GM12891 (cell line): ENCODE measurements at regions not wholly inside any gene's neighbourhood (a gene's known extent, or its start where the extent isn't known, plus 50 kb on each side); places are given as distances from the start of the nearest gene placed in this dataset.
"Not testable (repeated sequence)": the region's sequence is repeated elsewhere in the genome, so short reads cannot be mapped to it uniquely, and the experiment has no call there.

ENCODE experiments used
- DNase-seq: peaks from one replicate; pipeline ENCODE4 v3.0.0; 2011; ENCODE audit warnings: low spot score; ENCODE audit not compliant: insufficient read length
- FAIRE-seq: peaks from 2 replicates; lab custom pipeline; 2011; peaks lifted over from hg19 to GRCh38; lab: Jason Lieb, UNC
- PAX5 ChIP-seq: IDR thresholded peaks from 2 replicates; pipeline ENCODE4 v1.6.1; 2011; ENCODE audit warnings: low read length, moderate library complexity, mild to moderate bottlenecking; ENCODE audit not compliant: insufficient read depth, severe bottlenecking
- POLR2A ChIP-seq: IDR thresholded peaks from 2 replicates; pipeline ENCODE4 v1.6.1; 2011; ENCODE audit warnings: low read depth, low read length, control low read depth
- POLR2AphosphoS5 ChIP-seq: IDR thresholded peaks from 2 replicates; pipeline ENCODE4 v1.6.1; 2011; ENCODE audit warnings: low read depth, low read length, control low read depth
- POU2F2 ChIP-seq: IDR thresholded peaks from 2 replicates; pipeline ENCODE4 v1.6.1; 2011; ENCODE audit warnings: low read depth, mild to moderate bottlenecking, control low read depth, low read length, moderate library complexity
- SPI1 ChIP-seq: IDR thresholded peaks from 2 replicates; pipeline ENCODE4 v1.6.1; 2011; ENCODE audit warnings: low read depth, low read length, control low read depth
- TAF1 ChIP-seq: IDR thresholded peaks from 2 replicates; pipeline ENCODE4 v1.6.1; 2011; ENCODE audit warnings: low read depth, low read length, control low read depth

DNA sequence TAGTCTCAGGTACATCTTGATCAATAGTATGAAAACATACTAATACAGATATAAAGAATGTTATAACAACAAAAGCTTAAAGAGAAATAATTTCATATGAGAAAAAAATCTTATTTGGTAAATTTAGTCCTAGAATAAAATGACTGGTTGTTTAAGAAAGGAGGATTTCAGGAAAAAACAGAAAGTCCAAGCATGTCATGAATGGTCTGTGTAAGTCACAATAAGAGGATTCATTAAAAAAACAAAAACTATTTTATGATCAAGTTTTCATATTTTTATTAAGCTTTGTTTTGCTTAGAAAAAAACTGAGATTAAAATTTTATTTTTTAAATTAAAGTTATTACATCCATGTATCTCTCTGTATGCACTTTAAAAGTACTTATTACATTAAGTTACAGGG, 353.9 kb upstream of the SPHKAP start:
- no peak for FAIRE-seq
- DNase-seq = no peak
- TF ChIP-seq POLR2A = no peak
- no peak for TF ChIP-seq PAX5
- no peak for TF ChIP-seq SPI1
- no peak for TF ChIP-seq POU2F2
- no peak for TF ChIP-seq TAF1
- no peak for TF ChIP-seq POLR2AphosphoS5

DNA sequence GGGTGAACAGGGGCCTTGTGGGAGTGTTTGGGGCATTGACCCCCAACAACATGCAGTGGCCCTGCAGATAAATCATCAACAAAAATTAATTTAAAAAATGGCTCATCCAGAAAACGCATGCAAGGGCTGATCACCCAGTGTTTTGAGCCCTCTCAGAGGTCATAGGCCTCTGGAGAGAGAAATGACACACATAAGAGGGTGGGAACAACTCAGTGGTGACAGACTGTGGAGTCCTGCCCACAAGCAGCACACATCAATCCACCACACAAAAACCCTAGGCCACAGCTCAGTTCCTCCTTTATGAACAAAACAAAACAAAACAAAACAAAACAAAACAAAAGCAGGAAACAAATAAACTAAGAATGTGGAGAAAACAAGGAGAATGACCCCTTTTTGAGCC, 351.7 kb upstream of the SPHKAP start:
- FAIRE-seq (no peak), DNase-seq (no peak)

DNA sequence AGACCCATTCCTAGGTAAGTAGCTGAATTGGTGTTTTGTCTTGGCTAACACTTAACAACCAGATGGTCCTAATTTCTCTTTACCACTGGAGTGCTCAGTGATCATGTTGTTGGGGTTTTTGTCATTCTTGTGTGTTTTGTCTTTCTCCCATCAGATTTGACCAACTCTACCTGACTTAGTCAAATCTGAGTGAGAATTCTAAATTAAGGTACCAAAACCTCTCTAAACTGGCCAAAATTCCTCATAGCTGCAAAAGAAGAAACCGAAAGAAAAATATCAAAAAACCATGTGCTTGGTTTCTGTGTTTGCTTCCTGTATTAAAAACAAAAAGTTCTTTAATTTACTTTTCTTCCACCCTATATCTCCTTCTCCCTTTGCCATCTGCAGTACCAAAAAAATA, 350.7 kb upstream of the SPHKAP start:
- no peak for TF ChIP-seq TAF1
- no peak for TF ChIP-seq POLR2AphosphoS5
- TF ChIP-seq POU2F2 = no peak
- TF ChIP-seq PAX5 = no peak
- TF ChIP-seq POLR2A = no peak
- TF ChIP-seq SPI1 = no peak
- no peak for DNase-seq

More for the DNA sequence above, 351.7 kb upstream of the SPHKAP start:
- TF ChIP-seq POLR2AphosphoS5 (no peak), TAF1 (no peak), POLR2A (no peak), PAX5 (no peak), SPI1 (peak; percentile 28; the same call in 1 of the 2 replicates)

DNA sequence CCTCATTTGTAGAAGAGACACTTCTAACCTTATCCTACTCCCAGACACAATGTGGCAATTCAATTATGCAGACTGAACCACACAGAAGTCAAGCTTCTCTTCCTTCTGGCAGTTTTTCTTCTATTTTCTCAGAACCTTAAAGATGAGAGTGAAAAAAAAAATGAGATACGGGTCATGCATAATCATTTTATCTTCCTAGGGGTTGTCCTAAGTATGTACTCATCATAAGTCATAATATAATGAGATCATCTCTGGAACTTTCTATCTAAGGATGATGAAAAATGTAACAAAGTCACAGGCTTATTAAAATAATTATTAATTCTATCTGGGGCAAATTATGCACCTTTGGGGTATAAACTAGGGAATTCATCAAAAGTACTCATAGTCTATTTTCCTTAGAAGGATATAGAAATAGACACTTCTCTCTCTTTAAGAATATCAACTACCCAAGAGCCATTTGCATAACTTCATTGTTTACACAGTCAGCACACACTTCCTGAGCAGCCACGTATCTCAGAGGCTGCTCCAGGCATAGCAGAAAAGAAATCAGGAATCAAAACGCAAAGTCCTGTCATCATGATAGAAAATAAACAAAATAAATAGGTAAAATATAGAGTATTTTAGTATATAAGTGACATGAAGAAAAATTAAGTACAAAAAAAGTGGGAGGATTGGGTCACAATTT, 345.9 kb upstream of the SPHKAP start:
- FAIRE-seq (no peak), DNase-seq (no peak)
- TF ChIP-seq PAX5 (no peak), POU2F2 (no peak), POLR2A (no peak), POLR2AphosphoS5 (no peak), TAF1 (no peak), SPI1 (no peak)

More for the DNA sequence above, 350.7 kb upstream of the SPHKAP start:
- FAIRE-seq = no peak

DNA sequence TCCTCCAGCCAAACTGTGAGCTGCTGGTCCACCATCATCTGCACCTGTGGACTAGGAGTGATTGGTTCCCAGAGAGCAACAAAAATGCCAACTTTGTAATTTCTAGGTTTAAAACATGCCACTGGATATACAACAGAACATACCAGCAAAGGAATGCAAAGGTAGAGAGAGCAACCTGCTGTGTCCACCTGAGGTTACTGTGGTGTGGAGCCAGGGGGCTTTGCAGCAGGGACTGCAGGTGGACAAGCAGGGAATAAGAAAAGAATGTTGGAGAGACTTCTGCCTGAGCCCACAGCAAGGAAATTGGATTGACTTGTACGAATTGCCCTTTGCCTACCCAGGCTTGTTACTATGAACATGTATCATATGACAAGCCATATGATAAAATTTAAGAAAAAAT, 345.2 kb upstream of the SPHKAP start:
- DNase-seq (no peak), FAIRE-seq (no peak)
- no peak for TF ChIP-seq POU2F2

DNA sequence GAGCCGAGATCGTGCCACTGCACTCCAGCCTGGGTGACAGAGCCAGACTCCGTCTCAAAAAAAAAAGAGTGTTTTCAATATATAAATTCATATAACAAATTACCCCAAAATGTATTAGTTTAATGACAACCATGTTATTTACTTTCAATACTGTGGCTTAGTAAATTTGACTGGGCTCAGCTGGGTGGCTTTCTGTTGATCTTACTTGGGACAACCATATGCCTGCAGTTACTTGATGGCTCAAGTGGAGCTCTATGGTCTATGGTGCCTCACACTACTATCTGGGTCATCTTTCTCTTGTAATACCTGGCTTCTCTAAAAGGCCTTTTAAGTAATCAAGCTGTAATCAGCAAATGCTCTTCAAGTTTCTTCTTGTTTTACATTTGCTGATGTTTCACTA, 341.5 kb upstream of the SPHKAP start:
- no peak for DNase-seq
- TF ChIP-seq SPI1 = no peak
- no peak for TF ChIP-seq POU2F2
- no peak for TF ChIP-seq POLR2A
- no peak for TF ChIP-seq TAF1
- no peak for TF ChIP-seq PAX5
- TF ChIP-seq POLR2AphosphoS5 = no peak
- FAIRE-seq = no peak

DNA sequence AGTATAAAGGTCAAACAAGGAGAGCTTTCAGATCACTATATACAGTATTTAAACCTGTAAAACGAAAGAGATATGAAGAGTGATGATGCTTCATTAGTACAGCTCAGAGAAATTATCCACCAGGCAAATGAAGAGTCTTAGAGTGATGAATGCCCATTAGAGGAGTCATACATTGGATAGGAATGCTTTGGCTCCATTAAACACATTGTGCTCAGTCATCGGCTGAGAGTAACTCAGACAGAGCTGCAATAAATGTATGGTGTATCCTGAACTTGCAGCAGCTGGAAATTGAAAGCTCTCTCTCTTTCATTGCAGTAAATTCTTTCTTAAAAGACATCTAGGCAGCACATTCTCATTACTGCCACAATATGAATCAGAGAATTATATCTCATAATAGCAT, 340.8 kb upstream of the SPHKAP start:
- DNase-seq (no peak), FAIRE-seq (no peak)
- TF ChIP-seq TAF1 = no peak
- no peak for TF ChIP-seq POU2F2
- no peak for TF ChIP-seq POLR2AphosphoS5
- TF ChIP-seq SPI1 = no peak
- TF ChIP-seq PAX5 = no peak
- TF ChIP-seq POLR2A = no peak

DNA sequence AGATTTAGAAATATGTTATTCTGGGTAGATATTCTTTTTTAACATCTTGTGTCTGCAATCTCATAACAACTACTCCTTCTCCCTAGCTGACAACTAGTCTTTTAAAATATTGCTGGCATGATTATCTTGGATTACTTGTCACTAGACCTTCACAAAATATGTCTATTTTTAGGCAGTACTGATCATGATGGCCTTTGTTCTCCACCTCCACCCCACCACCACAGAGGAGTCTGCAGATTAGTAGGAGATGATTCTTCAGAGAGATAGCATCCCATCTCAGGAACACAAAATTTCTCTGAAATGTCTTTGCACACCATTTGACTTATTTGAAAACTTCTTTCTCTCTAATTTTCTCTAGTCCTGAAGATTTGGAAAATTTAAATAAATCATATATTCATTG, 338.1 kb upstream of the SPHKAP start:
- DNase-seq (no peak), FAIRE-seq (no peak)
- no peak for TF ChIP-seq POLR2AphosphoS5
- TF ChIP-seq POU2F2 = no peak
- no peak for TF ChIP-seq POLR2A
- no peak for TF ChIP-seq TAF1
- no peak for TF ChIP-seq PAX5
- TF ChIP-seq SPI1 = no peak

DNA sequence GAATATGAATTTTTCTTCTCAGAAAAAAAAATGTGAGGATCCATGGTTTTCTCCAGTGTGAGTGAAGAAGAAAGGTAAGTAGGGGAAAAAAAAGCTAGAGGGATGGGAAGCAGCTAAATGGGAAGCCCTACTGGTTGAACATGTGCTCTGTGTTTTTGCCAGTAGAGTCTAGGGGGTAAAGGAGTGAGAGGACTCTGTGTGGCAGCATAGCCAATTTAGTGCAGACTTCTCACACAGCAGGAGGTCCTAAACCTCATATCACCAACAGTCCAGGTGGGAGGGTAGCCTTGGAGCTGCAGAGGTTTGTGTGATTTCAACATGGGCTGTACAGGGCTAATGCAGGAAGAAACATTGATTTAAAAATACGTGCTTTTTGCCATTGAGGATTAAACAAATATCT, 334.5 kb upstream of the SPHKAP start:
- DNase-seq = no peak
- FAIRE-seq = no peak
- TF ChIP-seq TAF1 = no peak
- no peak for TF ChIP-seq SPI1
- TF ChIP-seq POLR2A = no peak
- TF ChIP-seq PAX5 = no peak
- TF ChIP-seq POU2F2 = no peak
- no peak for TF ChIP-seq POLR2AphosphoS5

DNA sequence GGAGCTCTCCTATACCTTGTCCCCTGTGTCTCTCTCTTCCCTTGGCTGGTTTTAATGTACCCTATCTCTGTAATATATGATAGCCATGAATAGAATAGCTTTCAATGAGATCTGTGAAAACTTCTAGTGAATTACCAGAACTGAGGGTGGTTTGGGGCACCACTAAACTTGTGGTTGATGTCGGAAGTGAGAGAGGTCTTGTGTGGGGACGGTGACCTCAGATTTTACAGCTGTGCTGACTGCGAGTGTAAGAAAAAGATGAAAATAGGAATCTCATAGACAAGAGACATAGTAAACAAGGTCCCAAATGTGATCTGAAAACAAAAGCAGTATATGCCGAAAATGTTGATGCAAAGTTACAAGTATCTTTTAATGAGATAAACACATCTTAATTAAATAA, 332.0 kb upstream of the SPHKAP start:
- not testable (repeated sequence) for DNase-seq

More for the DNA sequence above, 332.0 kb upstream of the SPHKAP start:
- FAIRE-seq = not testable (repeated sequence)
